ENCODE measurements at regions not wholly inside any gene's neighbourhood (a gene's known extent, or its start where the extent isn't known, plus 50 kb on each side); places are given as distances from the start of the nearest gene placed in this dataset.

DNA sequence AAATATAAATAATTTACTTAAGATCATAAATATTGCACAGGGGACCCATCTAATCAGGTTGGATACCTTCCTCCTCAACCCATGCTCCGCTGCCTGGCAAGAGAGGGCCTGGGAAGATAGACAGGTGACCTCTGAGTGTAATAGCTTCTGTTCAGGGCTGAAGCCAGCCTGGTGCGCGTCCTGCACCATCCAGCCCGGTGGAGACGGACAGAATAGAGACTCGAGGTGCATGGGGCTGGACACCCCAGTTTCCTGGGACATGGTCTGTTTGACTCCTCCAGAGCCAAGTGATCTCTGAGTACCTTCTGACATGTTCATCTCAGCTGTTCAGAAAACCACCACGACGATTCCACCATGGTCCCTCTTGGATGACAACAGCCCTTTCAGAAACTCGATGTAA lies 209.3 kb upstream of the MYT1L start:
- Histone ChIP-seq H3K4me3 (no peak overlapping the region), H3K4me1 (no peaks in the 10 kb centered on the region)

GRCh38 chr2:2536416-2537056 lies 205.5 kb upstream of the MYT1L start:
- intact Hi-C loops (cut with DNase I), result no loop called here
- no peaks in the 10 kb centered on the region for H3K4me1 ChIP-seq
- H3K9me3 ChIP-seq, result no peaks in the 10 kb centered on the region
- no peak for ATAC-seq
- H3K36me3 ChIP-seq (replicated peaks in 1 of 2; ENCODE audit: insufficient read depth in 1 of 2, low read depth in 2 of 2), result no peaks in the 10 kb centered on the region
- H3K27me3 ChIP-seq, result no peaks in the 10 kb centered on the region
- WGBS, 2 donors, result 29 to 30% methylated on average over 11 of the region's 11 CpGs
- DNase-seq, result no peak
- H3K27ac ChIP-seq, result no peak overlapping the region
- H3K4me3 ChIP-seq, result no peak overlapping the region
- TF ChIP-seq POLR2A (IDR thresholded peaks at IDR 0.05), result no peak
- TF ChIP-seq, protein P1, sequence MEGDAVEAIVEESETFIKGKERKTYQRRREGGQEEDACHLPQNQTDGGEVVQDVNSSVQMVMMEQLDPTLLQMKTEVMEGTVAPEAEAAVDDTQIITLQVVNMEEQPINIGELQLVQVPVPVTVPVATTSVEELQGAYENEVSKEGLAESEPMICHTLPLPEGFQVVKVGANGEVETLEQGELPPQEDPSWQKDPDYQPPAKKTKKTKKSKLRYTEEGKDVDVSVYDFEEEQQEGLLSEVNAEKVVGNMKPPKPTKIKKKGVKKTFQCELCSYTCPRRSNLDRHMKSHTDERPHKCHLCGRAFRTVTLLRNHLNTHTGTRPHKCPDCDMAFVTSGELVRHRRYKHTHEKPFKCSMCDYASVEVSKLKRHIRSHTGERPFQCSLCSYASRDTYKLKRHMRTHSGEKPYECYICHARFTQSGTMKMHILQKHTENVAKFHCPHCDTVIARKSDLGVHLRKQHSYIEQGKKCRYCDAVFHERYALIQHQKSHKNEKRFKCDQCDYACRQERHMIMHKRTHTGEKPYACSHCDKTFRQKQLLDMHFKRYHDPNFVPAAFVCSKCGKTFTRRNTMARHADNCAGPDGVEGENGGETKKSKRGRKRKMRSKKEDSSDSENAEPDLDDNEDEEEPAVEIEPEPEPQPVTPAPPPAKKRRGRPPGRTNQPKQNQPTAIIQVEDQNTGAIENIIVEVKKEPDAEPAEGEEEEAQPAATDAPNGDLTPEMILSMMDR (IDR thresholded peaks at IDR 0.05), result no peak

More for the DNA sequence above, 209.3 kb upstream of the MYT1L start:
- Histone ChIP-seq H3K9me3 (no peaks in the 10 kb centered on the region), H3K27ac (no peak overlapping the region), H3K27me3 (no peaks in the 10 kb centered on the region), H3K36me3 (replicated peaks in 1 of 2; ENCODE audit: insufficient read depth in 1 of 2, low read depth in 2 of 2) (no peaks in the 10 kb centered on the region)
- WGBS, 2 donors, result 51 to 54% methylated on average over 9 of the region's 9 CpGs
- DNase-seq (no peak), ATAC-seq (no peak)
- TF ChIP-seq, protein P1 (IDR thresholded peaks at IDR 0.05), result no peak
- no peak for TF ChIP-seq POLR2A (IDR thresholded peaks at IDR 0.05)
- intact Hi-C loops (cut with DNase I), result no loop called here

DNA sequence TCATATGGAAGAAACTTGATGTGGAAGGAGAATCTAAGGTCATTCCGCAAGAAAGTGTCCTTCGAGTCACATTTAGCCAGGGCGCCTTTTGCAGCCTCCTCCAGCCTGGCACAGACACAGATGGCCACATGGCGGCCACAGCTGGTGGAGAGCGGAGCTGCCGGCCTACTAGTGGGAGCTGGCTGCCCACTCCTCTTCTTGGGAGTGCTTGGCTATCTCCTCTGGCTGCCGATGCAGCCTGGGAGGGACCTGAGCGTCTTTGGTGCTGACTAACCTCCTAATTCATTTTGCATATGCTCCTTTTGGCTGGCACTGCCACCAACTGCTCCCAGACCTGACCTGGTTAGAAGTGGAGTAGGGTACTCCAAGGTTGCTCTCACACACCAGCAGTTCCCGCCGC lies 199.3 kb upstream of the MYT1L start:
- ATAC-seq (no peak), DNase-seq (no peak)
- H3K4me3 ChIP-seq, result no peak overlapping the region
- intact Hi-C loops (cut with DNase I), result no loop called here
- H3K9me3 ChIP-seq, result no peaks in the 10 kb centered on the region
- H3K4me1 ChIP-seq, result no peaks in the 10 kb centered on the region
- WGBS, 2 donors, result 78 to 80% methylated on average over 9 to 10 of the region's 10 CpGs
- TF ChIP-seq, protein P1 (IDR thresholded peaks at IDR 0.05), result no peak
- no peak for TF ChIP-seq POLR2A (IDR thresholded peaks at IDR 0.05)
- H3K27me3 ChIP-seq, result no peaks in the 10 kb centered on the region
- H3K27ac ChIP-seq, result no peak overlapping the region
- H3K36me3 ChIP-seq (replicated peaks in 1 of 2; ENCODE audit: insufficient read depth in 1 of 2, low read depth in 2 of 2), result no peaks in the 10 kb centered on the region

DNA sequence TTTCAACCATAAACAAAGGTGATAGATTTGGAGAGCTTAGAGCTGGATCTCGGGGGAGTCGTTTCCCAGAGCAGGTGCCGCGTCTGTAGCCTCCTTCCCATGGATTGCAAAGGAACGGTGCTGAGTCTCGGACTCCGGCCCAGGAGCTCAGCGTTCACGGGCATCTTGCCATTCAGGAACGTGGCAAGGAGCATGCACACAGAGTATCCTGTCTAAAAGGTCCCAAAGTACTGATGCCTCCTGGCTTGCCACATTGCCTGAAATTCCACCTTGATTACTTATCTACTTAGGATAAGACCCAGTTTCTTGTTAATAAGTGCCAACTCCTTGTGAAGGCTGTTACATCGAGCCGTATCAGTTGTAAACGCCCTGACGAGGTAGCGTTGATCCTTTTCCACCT lies 197.8 kb upstream of the MYT1L start:
- intact Hi-C loops (cut with DNase I), result no loop called here
- ATAC-seq (no peak), DNase-seq (no peak)
- Histone ChIP-seq H3K36me3 (replicated peaks in 1 of 2; ENCODE audit: insufficient read depth in 1 of 2, low read depth in 2 of 2) (no peaks in the 10 kb centered on the region), H3K4me1 (no peaks in the 10 kb centered on the region), H3K27ac (no peak overlapping the region), H3K27me3 (no peaks in the 10 kb centered on the region), H3K9me3 (no peaks in the 10 kb centered on the region), H3K4me3 (no peak overlapping the region)
- TF ChIP-seq, protein P1 (IDR thresholded peaks at IDR 0.05), result no peak
- WGBS, 2 donors, result 56 to 57% methylated on average over 15 of the region's 15 CpGs

DNA sequence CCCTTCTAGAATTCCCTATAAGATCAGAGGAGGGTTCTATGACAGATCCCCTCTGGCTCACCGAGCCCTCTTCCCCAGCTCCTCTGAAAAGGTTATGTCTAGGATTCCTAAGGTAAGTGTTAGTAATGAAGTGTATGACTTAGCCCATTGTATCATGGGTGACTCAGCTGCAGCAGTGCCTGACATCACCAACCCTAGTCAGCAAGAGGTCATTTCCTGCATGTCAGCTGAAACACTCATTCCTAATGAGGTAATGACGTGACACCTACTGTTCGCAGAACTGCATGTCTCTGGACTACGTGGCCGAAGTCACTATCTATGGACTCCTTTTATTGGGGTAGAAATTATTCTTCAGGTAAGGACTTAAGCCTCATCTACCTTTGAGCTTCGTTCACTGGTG lies 196.1 kb upstream of the MYT1L start:
- DNase-seq (no peak), ATAC-seq (no peak)
- no peak overlapping the region for H3K27ac ChIP-seq
- no peaks in the 10 kb centered on the region for H3K36me3 ChIP-seq (replicated peaks in 1 of 2; ENCODE audit: insufficient read depth in 1 of 2, low read depth in 2 of 2)
- no peaks in the 10 kb centered on the region for H3K27me3 ChIP-seq
- intact Hi-C loops (cut with DNase I), result no loop called here
- no peak overlapping the region for H3K4me3 ChIP-seq
- TF ChIP-seq POLR2A (IDR thresholded peaks at IDR 0.05), result no peak
- TF ChIP-seq, protein P1 (IDR thresholded peaks at IDR 0.05), result no peak
- no peaks in the 10 kb centered on the region for H3K4me1 ChIP-seq
- 71 to 79% methylated on average over 6 of the region's 6 CpGs for WGBS, 2 donors
- H3K9me3 ChIP-seq, result no peaks in the 10 kb centered on the region

Data from body of pancreas (tissue), 4 donors.